HG03469 (cell line): ENCODE measurements at regions not wholly inside any gene's neighbourhood (a gene's known extent, or its start where the extent isn't known, plus 50 kb on each side); places are given as distances from the start of the nearest gene placed in this dataset.

Experiments used
- ATAC-seq: cut with Tn5 transposase; IDR thresholded peaks from one replicate; pipeline ENCODE4 v1.9.1; 2021; ENCODE audit warnings: mild to moderate bottlenecking, moderate library complexity, moderate number of reproducible peaks; ENCODE audit not compliant: unreplicated experiment

- no peak for ATAC-seq
These were observed 697.0 kb downstream of the LIG4 start for GRCh38 chr13:107518292-107518691.

- no peak for ATAC-seq
These were observed 698.8 kb downstream of the LIG4 start for GRCh38 chr13:107516517-107516916.

- no peak for ATAC-seq
These were observed 702.8 kb downstream of the LIG4 start for GRCh38 chr13:107512551-107512950.

GRCh38 chr13:107497661-107498060, 717.7 kb downstream of the LIG4 start:
- ATAC-seq = no peak

GRCh38 chr13:107493266-107493665, 722.1 kb downstream of the LIG4 start:
- ATAC-seq = no peak

- no peak for ATAC-seq
These were observed 732.6 kb downstream of the LIG4 start for GRCh38 chr13:107482688-107483087.

GRCh38 chr13:107480130-107480529, 735.2 kb downstream of the LIG4 start:
- ATAC-seq = no peak

GRCh38 chr13:107477772-107478379, 737.5 kb downstream of the LIG4 start:
- ATAC-seq = no peak

GRCh38 chr13:107475753-107476453, 739.4 kb downstream of the LIG4 start:
- no peak for ATAC-seq

- ATAC-seq = no peak
These were observed 742.1 kb downstream of the LIG4 start for GRCh38 chr13:107473253-107473652.

GRCh38 chr13:107466326-107467099, 748.8 kb downstream of the LIG4 start:
- no peak for ATAC-seq

GRCh38 chr13:107462501-107462900, 752.8 kb downstream of the LIG4 start:
- no peak for ATAC-seq

GRCh38 chr13:107461751-107462150, 753.6 kb downstream of the LIG4 start:
- ATAC-seq = no peak

- ATAC-seq = no peak
These were observed 755.9 kb downstream of the LIG4 start for GRCh38 chr13:107459430-107459829.

GRCh38 chr13:107458269-107458668, 757.1 kb downstream of the LIG4 start:
- ATAC-seq = no peak

GRCh38 chr13:107457686-107458085, 757.6 kb downstream of the LIG4 start:
- ATAC-seq = no peak

GRCh38 chr13:107456431-107456830, 758.9 kb downstream of the LIG4 start:
- ATAC-seq = no peak

- ATAC-seq = no peak
These were observed 762.5 kb downstream of the LIG4 start for GRCh38 chr13:107452833-107453232.

- ATAC-seq = no peak
These were observed 764.4 kb downstream of the LIG4 start for GRCh38 chr13:107450931-107451330.

- no peak for ATAC-seq
These were observed 764.9 kb downstream of the LIG4 start for GRCh38 chr13:107450431-107450830.

GRCh38 chr13:107447591-107447990, 767.7 kb downstream of the LIG4 start:
- ATAC-seq = no peak

GRCh38 chr13:107441279-107441678, 774.1 kb downstream of the LIG4 start:
- ATAC-seq = no peak
